ENCODE measurements at regions not wholly inside any gene's neighbourhood (a gene's known extent, or its start where the extent isn't known, plus 50 kb on each side); places are given as distances from the start of the nearest gene placed in this dataset.

DNA sequence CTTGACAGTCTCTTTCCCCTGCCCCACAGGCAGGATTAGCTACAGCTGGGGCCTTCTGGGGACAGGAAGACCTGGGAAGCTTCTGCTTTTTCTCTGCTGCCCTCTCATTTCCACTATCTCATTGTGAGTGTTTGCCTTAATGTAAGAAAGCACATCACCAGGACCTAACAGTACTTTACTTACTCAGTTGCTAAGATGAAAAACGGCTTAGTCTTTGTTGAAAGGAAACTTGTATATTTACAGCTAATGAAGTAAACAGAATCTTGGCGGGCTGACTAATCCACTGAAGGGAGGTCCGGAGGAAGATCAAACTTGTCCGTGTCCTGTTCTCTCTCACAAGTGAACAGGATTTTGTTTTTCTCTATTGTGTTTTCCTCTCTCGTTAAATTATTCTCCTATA, 128.6 kb downstream of the SOD2 start:
- Histone ChIP-seq H3K9ac (ENCODE audit: insufficient read depth in 1 of 2, low read depth in 2 of 2, low read length in 2 of 2) (no peak overlapping the region), H3K4me3 (no peak overlapping the region), H3K79me2 (ENCODE audit: control insufficient read depth, insufficient read depth, low read length) (no peaks in the 10 kb centered on the region), H3K36me3 (ENCODE audit: control insufficient read depth, insufficient read depth, low read length) (no peaks in the 10 kb centered on the region), H3K27me3 (ENCODE audit: control insufficient read depth in 2 of 2, insufficient read depth in 2 of 2, low read length in 2 of 2) (peaks cover 0 to 10% of the 10 kb centered on the region in 2 experiments; a peak in 2 of 5 replicates), H3K27ac (ENCODE audit: extremely low read depth, low read depth, low read length) (no peak overlapping the region), H3K4me1 (replicated peaks in 1 of 2; ENCODE audit: control insufficient read depth in 2 of 2, insufficient read depth in 2 of 2, low read length in 2 of 2) (no peaks in the 10 kb centered on the region), H2AFZ (ENCODE audit: low read depth, low read length) (no peak overlapping the region), H3K9me1 (ENCODE audit: control insufficient read depth, insufficient read depth, low read length) (no peaks in the 10 kb centered on the region), H4K20me1 (replicated peaks; ENCODE audit: control insufficient read depth, insufficient read depth, low read length) (no peaks in the 10 kb centered on the region), H3K9me3 (replicated peaks; ENCODE audit: control insufficient read depth, insufficient read depth, low read depth, low read length) (no peaks in the 10 kb centered on the region), H3K4me2 (ENCODE audit: insufficient read depth, low read length) (no peak overlapping the region)
- DNase-seq (ENCODE audit: extremely low read depth in 1 of 4, low spot score in 3 of 4) (no peak), ATAC-seq (no peak), FAIRE-seq (no peak)
- in situ Hi-C loops (cut with MboI) (no loop called here), intact Hi-C loops (cut with micrococcal nuclease) (no loop called here)
- BruUV-seq (replicated peaks): no TSS peak
- WGBS (ENCODE audit: insufficient coverage, low coverage, missing lambda C conversion rate): under 1% methylated on average over 5 of the region's 5 CpGs
- POLR2A ChIA-PET: no interaction called here
- no peak for TF ChIP-seq BRCA1 (IDR thresholded peaks at IDR 0.05)
- TF ChIP-seq BRCA1 (CRISPR knock-in tag; IDR thresholded peaks at IDR 0.05): no peak
- no peak for TF ChIP-seq HIVEP1 (CRISPR knock-in tag; IDR thresholded peaks at IDR 0.05)
- no peak for TF ChIP-seq CREB5 (CRISPR knock-in tag; IDR thresholded peaks at IDR 0.05)
- no peak for TF ChIP-seq USF1 (CRISPR knock-in tag; IDR thresholded peaks at IDR 0.05)
- TF ChIP-seq, protein P1, sequence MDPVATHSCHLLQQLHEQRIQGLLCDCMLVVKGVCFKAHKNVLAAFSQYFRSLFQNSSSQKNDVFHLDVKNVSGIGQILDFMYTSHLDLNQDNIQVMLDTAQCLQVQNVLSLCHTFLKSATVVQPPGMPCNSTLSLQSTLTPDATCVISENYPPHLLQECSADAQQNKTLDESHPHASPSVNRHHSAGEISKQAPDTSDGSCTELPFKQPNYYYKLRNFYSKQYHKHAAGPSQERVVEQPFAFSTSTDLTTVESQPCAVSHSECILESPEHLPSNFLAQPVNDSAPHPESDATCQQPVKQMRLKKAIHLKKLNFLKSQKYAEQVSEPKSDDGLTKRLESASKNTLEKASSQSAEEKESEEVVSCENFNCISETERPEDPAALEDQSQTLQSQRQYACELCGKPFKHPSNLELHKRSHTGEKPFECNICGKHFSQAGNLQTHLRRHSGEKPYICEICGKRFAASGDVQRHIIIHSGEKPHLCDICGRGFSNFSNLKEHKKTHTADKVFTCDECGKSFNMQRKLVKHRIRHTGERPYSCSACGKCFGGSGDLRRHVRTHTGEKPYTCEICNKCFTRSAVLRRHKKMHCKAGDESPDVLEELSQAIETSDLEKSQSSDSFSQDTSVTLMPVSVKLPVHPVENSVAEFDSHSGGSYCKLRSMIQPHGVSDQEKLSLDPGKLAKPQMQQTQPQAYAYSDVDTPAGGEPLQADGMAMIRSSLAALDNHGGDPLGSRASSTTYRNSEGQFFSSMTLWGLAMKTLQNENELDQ (CRISPR knock-in tag; IDR thresholded peaks at IDR 0.05; ENCODE audit: borderline replicate concordance): no peak
- TF ChIP-seq, protein P2, sequence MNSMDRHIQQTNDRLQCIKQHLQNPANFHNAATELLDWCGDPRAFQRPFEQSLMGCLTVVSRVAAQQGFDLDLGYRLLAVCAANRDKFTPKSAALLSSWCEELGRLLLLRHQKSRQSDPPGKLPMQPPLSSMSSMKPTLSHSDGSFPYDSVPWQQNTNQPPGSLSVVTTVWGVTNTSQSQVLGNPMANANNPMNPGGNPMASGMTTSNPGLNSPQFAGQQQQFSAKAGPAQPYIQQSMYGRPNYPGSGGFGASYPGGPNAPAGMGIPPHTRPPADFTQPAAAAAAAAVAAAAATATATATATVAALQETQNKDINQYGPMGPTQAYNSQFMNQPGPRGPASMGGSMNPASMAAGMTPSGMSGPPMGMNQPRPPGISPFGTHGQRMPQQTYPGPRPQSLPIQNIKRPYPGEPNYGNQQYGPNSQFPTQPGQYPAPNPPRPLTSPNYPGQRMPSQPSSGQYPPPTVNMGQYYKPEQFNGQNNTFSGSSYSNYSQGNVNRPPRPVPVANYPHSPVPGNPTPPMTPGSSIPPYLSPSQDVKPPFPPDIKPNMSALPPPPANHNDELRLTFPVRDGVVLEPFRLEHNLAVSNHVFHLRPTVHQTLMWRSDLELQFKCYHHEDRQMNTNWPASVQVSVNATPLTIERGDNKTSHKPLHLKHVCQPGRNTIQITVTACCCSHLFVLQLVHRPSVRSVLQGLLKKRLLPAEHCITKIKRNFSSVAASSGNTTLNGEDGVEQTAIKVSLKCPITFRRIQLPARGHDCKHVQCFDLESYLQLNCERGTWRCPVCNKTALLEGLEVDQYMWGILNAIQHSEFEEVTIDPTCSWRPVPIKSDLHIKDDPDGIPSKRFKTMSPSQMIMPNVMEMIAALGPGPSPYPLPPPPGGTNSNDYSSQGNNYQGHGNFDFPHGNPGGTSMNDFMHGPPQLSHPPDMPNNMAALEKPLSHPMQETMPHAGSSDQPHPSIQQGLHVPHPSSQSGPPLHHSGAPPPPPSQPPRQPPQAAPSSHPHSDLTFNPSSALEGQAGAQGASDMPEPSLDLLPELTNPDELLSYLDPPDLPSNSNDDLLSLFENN (IDR thresholded peaks at IDR 0.05; ENCODE audit: low read depth in 2 of 2, low read length in 2 of 2): no peak
- no peak for TF ChIP-seq POLR2AphosphoS5 (IDR thresholded peaks at IDR 0.05; ENCODE audit: control insufficient read depth, insufficient read depth, low read depth, low read length)
- CTCF ChIA-PET (ENCODE audit: low intra/inter-chr PET ratio): no interaction called here

Measured in K562 (cell line).